ENCODE measurements at regions not wholly inside any gene's neighbourhood (a gene's known extent, or its start where the extent isn't known, plus 50 kb on each side); places are given as distances from the start of the nearest gene placed in this dataset.
"Not testable (repeated sequence)": the region's sequence is repeated elsewhere in the genome, so short reads cannot be mapped to it uniquely, and the experiment has no call there.

GRCh38 chr9:67417341-67417983, 425.1 kb upstream of the SPATA31A3 start:
- POLR2A ChIA-PET = not testable (repeated sequence)

GRCh38 chr9:67416639-67417038, 424.3 kb upstream of the SPATA31A3 start:
- CTCF ChIA-PET, H3K4me1 Mint-ChIP-seq: not testable (repeated sequence)

More at GRCh38 chr9:67417341-67417983, 425.1 kb upstream of the SPATA31A3 start:
- H3K36me3 Mint-ChIP-seq (ENCODE audit: low read depth); H3K4me3 Mint-ChIP-seq; intact Hi-C loops (cut with DNase I, micrococcal nuclease); H3K9me3 Mint-ChIP-seq (ENCODE audit: low read depth); H3K4me1 Mint-ChIP-seq; ATAC-seq; H3K27ac Mint-ChIP-seq; CTCF ChIA-PET; DNase-seq; H3K27me3 Mint-ChIP-seq: not testable (repeated sequence)

DNA sequence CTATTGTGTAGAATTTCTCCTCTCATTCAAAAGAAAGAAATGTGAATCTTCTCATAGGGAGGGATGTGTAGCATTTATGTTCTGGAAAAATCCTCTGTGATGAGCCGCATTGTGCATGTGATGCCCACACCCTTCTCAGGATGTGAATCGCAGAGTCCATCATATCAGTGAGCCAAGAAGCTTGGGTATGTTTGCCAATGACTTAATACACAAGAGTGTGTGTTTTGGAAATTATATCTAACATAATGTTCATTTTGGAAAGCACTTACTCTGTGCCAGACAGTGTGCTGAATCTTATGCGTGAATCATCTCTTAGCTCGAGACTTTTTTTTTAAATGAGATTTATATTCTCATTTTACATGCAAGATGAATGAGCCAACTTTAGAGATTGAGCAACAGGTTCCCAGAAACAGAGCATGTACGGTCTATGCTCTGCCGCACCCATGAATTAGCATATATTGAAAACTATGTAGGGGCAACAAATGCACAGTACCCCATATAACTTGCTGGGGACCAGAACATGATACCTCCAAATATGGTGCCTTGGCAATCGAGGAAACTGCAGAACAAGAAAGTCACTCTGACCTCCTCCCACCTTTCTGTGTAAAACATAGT, 418.4 kb upstream of the SPATA31A3 start:
- ATAC-seq; H3K9me3 Mint-ChIP-seq (ENCODE audit: low read depth); H3K4me3 Mint-ChIP-seq; H3K36me3 Mint-ChIP-seq (ENCODE audit: low read depth); DNase-seq; H3K27me3 Mint-ChIP-seq; intact Hi-C loops (cut with DNase I, micrococcal nuclease); H3K27ac Mint-ChIP-seq; CTCF ChIA-PET; POLR2A ChIA-PET; H3K4me1 Mint-ChIP-seq: not testable (repeated sequence)

More at GRCh38 chr9:67416639-67417038, 424.3 kb upstream of the SPATA31A3 start:
- H3K4me3 Mint-ChIP-seq; POLR2A ChIA-PET; intact Hi-C loops (cut with DNase I, micrococcal nuclease); ATAC-seq; H3K36me3 Mint-ChIP-seq (ENCODE audit: low read depth); H3K9me3 Mint-ChIP-seq (ENCODE audit: low read depth); H3K27me3 Mint-ChIP-seq; H3K27ac Mint-ChIP-seq; DNase-seq: not testable (repeated sequence)

DNA sequence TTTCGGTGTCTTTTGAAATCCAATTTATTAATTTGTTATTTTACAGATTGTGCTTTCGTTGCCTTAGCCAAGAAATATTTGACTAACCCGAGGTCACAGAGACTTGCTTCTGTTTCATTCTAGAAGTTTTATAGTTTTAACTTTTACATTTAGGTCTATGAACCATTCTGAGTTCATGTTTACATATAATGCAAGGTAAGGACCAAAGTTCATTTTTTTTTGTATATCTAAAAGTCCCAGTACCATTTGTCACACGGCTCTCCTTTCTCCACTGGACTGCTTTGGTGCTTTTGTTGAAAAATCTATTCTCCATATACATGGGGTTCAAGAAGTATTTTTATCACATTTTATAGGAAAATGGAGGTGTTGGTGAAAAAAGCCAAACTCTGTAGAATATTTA, 411.4 kb upstream of the SPATA31A3 start:
- H3K27me3 Mint-ChIP-seq, CTCF ChIA-PET: not testable (repeated sequence)

GRCh38 chr9:67397731-67398130, 405.4 kb upstream of the SPATA31A3 start:
- intact Hi-C loops (cut with DNase I, micrococcal nuclease); H3K9me3 Mint-ChIP-seq (ENCODE audit: low read depth); DNase-seq; CTCF ChIA-PET; H3K27me3 Mint-ChIP-seq; H3K27ac Mint-ChIP-seq; H3K4me1 Mint-ChIP-seq; POLR2A ChIA-PET; H3K36me3 Mint-ChIP-seq (ENCODE audit: low read depth); H3K4me3 Mint-ChIP-seq; ATAC-seq: not testable (repeated sequence)

More for the DNA sequence above, 411.4 kb upstream of the SPATA31A3 start:
- H3K36me3 Mint-ChIP-seq (ENCODE audit: low read depth); H3K9me3 Mint-ChIP-seq (ENCODE audit: low read depth); H3K4me1 Mint-ChIP-seq; H3K27ac Mint-ChIP-seq; H3K4me3 Mint-ChIP-seq; DNase-seq; ATAC-seq; POLR2A ChIA-PET; intact Hi-C loops (cut with DNase I, micrococcal nuclease): not testable (repeated sequence)

DNA sequence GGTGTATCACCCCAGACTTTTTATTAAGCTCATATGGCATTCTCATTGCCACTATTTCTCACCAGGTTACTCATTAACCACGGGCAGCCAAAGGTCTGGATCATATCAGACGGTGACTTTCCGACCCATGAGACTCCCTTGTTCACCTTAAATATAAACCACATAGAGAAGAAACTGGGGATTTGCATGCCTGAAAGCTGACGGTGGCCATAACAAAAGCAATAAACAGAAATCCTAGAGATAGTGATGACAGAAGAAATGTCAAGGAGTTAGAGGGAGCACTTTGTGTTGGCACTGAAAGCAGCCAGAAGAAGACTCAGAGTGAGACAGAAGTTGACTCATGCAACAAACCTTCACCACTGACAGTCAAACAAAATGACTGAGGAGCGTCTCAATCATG, 402.4 kb upstream of the SPATA31A3 start:
- ATAC-seq; H3K27me3 Mint-ChIP-seq; CTCF ChIA-PET; intact Hi-C loops (cut with DNase I, micrococcal nuclease); H3K4me3 Mint-ChIP-seq; H3K9me3 Mint-ChIP-seq (ENCODE audit: low read depth); H3K4me1 Mint-ChIP-seq; H3K36me3 Mint-ChIP-seq (ENCODE audit: low read depth); H3K27ac Mint-ChIP-seq; POLR2A ChIA-PET; DNase-seq: not testable (repeated sequence)

DNA sequence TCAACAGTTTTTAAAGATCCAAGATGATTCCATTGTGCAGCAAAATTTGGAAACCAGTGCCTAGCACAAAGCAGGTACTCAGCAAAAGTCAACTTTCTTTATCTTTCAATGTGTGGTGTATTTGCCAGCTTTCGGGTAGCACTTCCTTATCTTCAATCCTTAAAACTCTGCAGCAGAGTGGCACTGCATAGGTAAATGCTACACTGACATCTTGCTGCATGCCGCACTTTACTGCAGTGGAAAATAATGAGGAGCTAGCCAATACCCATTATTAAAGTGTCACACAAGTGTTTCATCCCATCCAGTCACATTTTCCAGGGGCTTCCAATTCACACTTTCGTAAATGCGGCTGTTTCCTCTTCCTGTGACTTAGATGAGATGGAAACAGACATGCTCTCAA, 401.7 kb upstream of the SPATA31A3 start:
- DNase-seq; H3K27me3 Mint-ChIP-seq; H3K9me3 Mint-ChIP-seq (ENCODE audit: low read depth); H3K4me3 Mint-ChIP-seq; intact Hi-C loops (cut with DNase I, micrococcal nuclease); H3K27ac Mint-ChIP-seq; ATAC-seq; H3K4me1 Mint-ChIP-seq; H3K36me3 Mint-ChIP-seq (ENCODE audit: low read depth); POLR2A ChIA-PET; CTCF ChIA-PET: not testable (repeated sequence)

DNA sequence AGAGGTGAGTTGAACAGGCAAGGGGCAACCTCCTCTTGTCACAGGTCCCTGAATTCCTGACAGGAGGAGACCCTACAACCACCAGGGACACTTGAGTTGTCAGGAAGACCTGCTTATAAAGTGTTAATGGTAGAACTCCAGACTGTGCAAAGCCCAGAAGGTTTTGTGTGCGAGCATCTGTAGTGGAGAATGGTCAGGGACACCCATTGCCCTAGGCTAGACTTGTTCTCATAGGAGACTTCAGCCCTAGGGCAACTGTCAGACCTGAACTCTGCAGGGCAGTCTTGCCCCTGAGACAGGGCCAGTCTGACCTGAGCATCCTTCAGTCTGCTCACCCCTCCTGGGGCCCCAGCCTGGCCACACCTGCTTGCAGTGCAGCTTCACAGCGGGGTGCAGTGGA, 377.3 kb upstream of the SPATA31A3 start:
- H3K27me3 Mint-ChIP-seq; H3K27ac Mint-ChIP-seq; CTCF ChIA-PET; DNase-seq; ATAC-seq; H3K9me3 Mint-ChIP-seq (ENCODE audit: low read depth); H3K36me3 Mint-ChIP-seq (ENCODE audit: low read depth); H3K4me3 Mint-ChIP-seq; intact Hi-C loops (cut with DNase I, micrococcal nuclease); POLR2A ChIA-PET; H3K4me1 Mint-ChIP-seq: not testable (repeated sequence)

DNA sequence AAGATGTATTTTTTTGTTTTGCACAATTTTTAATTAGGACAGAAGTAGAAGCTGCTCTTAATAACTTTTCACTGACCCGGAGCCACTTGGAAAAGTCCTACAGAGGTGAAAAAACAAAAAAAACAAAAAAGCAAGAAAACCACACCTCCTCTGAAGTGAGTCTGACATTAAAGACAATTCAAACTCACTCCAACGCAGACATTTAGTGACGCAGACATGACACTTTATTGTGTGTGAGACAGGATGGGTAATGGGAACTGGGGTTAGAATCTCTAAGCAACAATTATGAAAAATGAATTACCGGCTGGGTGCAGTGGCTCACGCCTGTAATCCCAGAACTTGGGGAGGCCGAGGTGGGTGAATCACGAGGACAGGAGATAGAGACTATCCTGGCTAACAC, 370.0 kb upstream of the SPATA31A3 start:
- intact Hi-C loops (cut with DNase I, micrococcal nuclease); H3K27me3 Mint-ChIP-seq; DNase-seq; H3K4me1 Mint-ChIP-seq; H3K36me3 Mint-ChIP-seq (ENCODE audit: low read depth); H3K9me3 Mint-ChIP-seq (ENCODE audit: low read depth); CTCF ChIA-PET; H3K4me3 Mint-ChIP-seq; POLR2A ChIA-PET; ATAC-seq; H3K27ac Mint-ChIP-seq: not testable (repeated sequence)

- H3K9me3 Mint-ChIP-seq (ENCODE audit: low read depth); POLR2A ChIA-PET; H3K4me1 Mint-ChIP-seq; intact Hi-C loops (cut with DNase I, micrococcal nuclease); H3K4me3 Mint-ChIP-seq; ATAC-seq; H3K27ac Mint-ChIP-seq; H3K27me3 Mint-ChIP-seq; CTCF ChIA-PET; H3K36me3 Mint-ChIP-seq (ENCODE audit: low read depth); DNase-seq: not testable (repeated sequence)
Measured at GRCh38 chr9:67353961-67354360, 361.6 kb upstream of the SPATA31A3 start.

DNA sequence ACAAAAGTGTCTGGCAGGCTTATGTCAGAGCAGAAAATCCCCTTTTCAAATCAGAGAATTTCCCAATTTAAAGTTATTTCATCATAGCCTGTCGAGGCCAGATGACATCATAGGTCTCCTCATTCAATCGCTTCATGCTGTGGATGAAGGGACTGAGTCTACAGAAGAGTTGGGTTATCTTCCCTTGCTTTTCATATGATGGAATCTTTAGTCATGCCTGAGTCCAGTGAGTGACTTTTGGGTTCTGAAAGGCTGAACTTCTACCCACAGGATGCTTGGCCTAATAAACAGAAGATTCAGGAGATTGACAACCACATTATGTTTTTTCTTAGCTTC, 357.0 kb upstream of the SPATA31A3 start:
- H3K36me3 Mint-ChIP-seq (ENCODE audit: low read depth); DNase-seq; H3K27me3 Mint-ChIP-seq; ATAC-seq; H3K4me3 Mint-ChIP-seq; CTCF ChIA-PET; intact Hi-C loops (cut with DNase I, micrococcal nuclease); POLR2A ChIA-PET; H3K9me3 Mint-ChIP-seq (ENCODE audit: low read depth); H3K4me1 Mint-ChIP-seq; H3K27ac Mint-ChIP-seq: not testable (repeated sequence)

DNA sequence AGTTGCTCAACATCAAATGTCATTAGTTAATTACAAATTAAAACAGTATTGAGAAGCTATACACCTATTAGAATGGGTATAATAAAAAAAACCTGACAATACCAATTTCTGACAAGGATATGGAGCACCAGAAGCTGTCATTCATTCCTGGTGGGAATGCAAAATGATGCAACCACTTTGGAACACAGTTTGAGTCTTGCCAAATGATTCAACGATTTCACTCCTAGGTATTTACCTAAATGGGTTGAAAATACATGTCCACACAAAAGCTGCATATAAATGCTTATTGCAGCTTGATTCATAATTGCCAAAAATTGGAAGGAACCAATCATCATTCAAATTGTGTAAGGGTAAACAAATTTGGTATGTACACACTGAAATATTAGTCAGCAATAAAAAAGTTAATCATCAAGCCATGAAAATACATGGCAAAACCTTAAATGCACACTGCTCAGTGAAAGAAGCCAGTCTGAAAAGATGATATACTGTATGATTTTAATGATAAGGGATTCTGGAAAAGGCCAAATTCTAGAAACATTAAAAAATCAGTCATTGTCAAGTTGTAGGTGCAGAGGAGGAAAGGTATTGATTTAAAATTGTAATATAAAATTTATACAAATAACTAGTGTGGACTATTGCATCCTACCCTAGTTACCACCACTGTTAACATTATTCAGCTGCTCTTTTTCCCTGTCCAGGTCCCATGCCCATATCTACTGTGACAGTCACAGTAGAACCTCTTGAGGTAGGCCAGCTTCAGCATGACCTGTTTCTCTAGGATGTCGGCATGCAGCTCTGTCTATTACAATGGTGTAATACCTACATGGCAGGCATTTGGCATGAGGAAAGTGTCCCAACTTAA, 356.4 kb upstream of the SPATA31A3 start:
- POLR2A ChIA-PET; CTCF ChIA-PET; DNase-seq; H3K4me1 Mint-ChIP-seq; H3K36me3 Mint-ChIP-seq (ENCODE audit: low read depth); ATAC-seq; H3K9me3 Mint-ChIP-seq (ENCODE audit: low read depth); H3K27ac Mint-ChIP-seq; H3K4me3 Mint-ChIP-seq; intact Hi-C loops (cut with DNase I, micrococcal nuclease); H3K27me3 Mint-ChIP-seq: not testable (repeated sequence)
